GM12878 (cell line): ENCODE measurements at regions not wholly inside any gene's neighbourhood (a gene's known extent, or its start where the extent isn't known, plus 50 kb on each side); places are given as distances from the start of the nearest gene placed in this dataset.
"Not testable (repeated sequence)": the region's sequence is repeated elsewhere in the genome, so short reads cannot be mapped to it uniquely, and the experiment has no call there.

ENCODE experiments used
- ATAC-seq: fragments of 200-7000 bp; cut with Tn5 transposase; 3 replicates; pipeline ENCODE4 v1.9.1; 2020; ENCODE audit warnings: mild to moderate bottlenecking, moderate library complexity
- BruUV-seq: library from RNA; stranded (reverse); fragments of 400-500 nt; replicated peaks from 2 replicates; lab custom pipeline; 2021; lab: Mats Ljungman, UMichigan
- CTCF ChIA-PET: fragments of 300-600 bp; sonication (Branson Sonifier 250); formaldehyde crosslinking; extraction: SDS; loops from one replicate; lab custom pipeline; 2021; ENCODE audit warnings: inconsistent platforms; lab: Yijun Ruan, JAX
- POLR2A ChIA-PET: fragments of 350-600 bp; formaldehyde crosslinking; extraction: SDS; loops from one replicate; lab custom pipeline; 2021; ENCODE audit warnings: inconsistent platforms; lab: Charles Lee
- RAD21 ChIA-PET: fragments of 300-600 bp; sonication (Branson Sonifier 250); formaldehyde crosslinking; loops from one replicate; lab custom pipeline; 2023; ENCODE audit warnings: antibody characterized with exemption; ENCODE audit not compliant: unreplicated experiment; lab: Charles Lee
- SMC1A ChIA-PET: fragments of 300-600 bp; sonication (Branson Sonifier 250); formaldehyde crosslinking; loops from one replicate; lab custom pipeline; 2023; ENCODE audit not compliant: unreplicated experiment, uncharacterized antibody; lab: Charles Lee
- DNase-seq: peaks from one replicate; pipeline ENCODE4 v3.0.0-alpha.2; 2011; ENCODE audit warnings: low read depth, low spot score
- FAIRE-seq: peaks from 3 replicates; lab custom pipeline; 2011; peaks lifted over from hg19 to GRCh38; lab: Jason Lieb, UNC
- H2AFZ ChIP-seq: 2 replicates; pipeline ENCODE4 v1.6.0; 2011; ENCODE audit warnings: low read depth, low read length, control low read depth; ENCODE audit not compliant: control insufficient read depth
- H3K27ac ChIP-seq: 2 replicates; pipeline ENCODE4 v1.5.1; 2011; ENCODE audit warnings: control low read depth; ENCODE audit not compliant: control insufficient read depth, insufficient read depth
- H3K27me3 ChIP-seq, 2 experiments: replicated peaks in 1 of 2; 2 replicates each; pipeline versions ENCODE4 v1.6.0 to v1.6.1; 2011; ENCODE audit warnings: low read length in 1 of 2; ENCODE audit not compliant: control insufficient read depth in 2 of 2, insufficient read depth in 2 of 2
- H3K36me3 ChIP-seq, 2 experiments: 2 replicates each; pipeline ENCODE4 v1.5.1; 2011; ENCODE audit warnings: low read length in 1 of 2; ENCODE audit not compliant: control insufficient read depth in 2 of 2, insufficient read depth in 2 of 2
- H3K4me1 ChIP-seq: 2 replicates; pipeline ENCODE4 v1.6.1; 2011; ENCODE audit warnings: mild to moderate bottlenecking, low read length, moderate library complexity, mixed read lengths; ENCODE audit not compliant: control insufficient read depth, insufficient read depth
- H3K4me2 ChIP-seq: 2 replicates; pipeline ENCODE4 v1.6.0; 2011; ENCODE audit warnings: control low read depth; ENCODE audit not compliant: control insufficient read depth, insufficient read depth
- H3K4me3 ChIP-seq: fragments of 200-600 bp; sonication (generic); 2 replicates; pipeline ENCODE4 v1.5.1; 2016
- H3K79me2 ChIP-seq: 2 replicates; pipeline ENCODE4 v1.6.0; 2011; ENCODE audit warnings: low read length; ENCODE audit not compliant: control insufficient read depth, insufficient read depth
- H3K9ac ChIP-seq: 2 replicates; pipeline ENCODE4 v1.8.0; 2011; ENCODE audit warnings: low read length, control low read depth, mixed read lengths; ENCODE audit not compliant: control insufficient read depth, insufficient read depth
- H3K9me3 ChIP-seq: replicated peaks from 3 replicates; pipeline ENCODE4 v1.5.1; 2011; ENCODE audit warnings: mild to moderate bottlenecking, low read length; ENCODE audit not compliant: control insufficient read depth, insufficient read depth
- H4K20me1 ChIP-seq: 2 replicates; pipeline ENCODE4 v1.6.0; 2011; ENCODE audit not compliant: control insufficient read depth, insufficient read depth
- IRF4 ChIP-seq: IDR thresholded peaks from 2 replicates; pipeline ENCODE4 v1.6.1; 2011; ENCODE audit warnings: low read depth, low read length
- PKNOX1 ChIP-seq: fragments of 450-650 bp; IDR thresholded peaks from 2 replicates; pipeline ENCODE4 v1.6.1; 2016; ENCODE audit warnings: mild to moderate bottlenecking
- RCOR1 ChIP-seq: conservative IDR thresholded peaks from 2 replicates; pipeline ENCODE4 v1.6.1; 2012; ENCODE audit warnings: low read depth, low read length, improper control_type of control experiment
- TCF7 ChIP-seq: IDR thresholded peaks from 2 replicates; pipeline ENCODE4 v1.6.1; 2014; ENCODE audit warnings: antibody characterized with exemption, borderline replicate concordance
- WGBS: methylation state at CpG from one replicate; pipeline ENCODE4 v1.1.6; 2016; ENCODE audit warnings: low lambda C conversion rate; ENCODE audit not compliant: insufficient replicate concordance, insufficient coverage; ENCODE audit errors: missing lambda C conversion rate; 5-methylcytosine and 5-hydroxymethylcytosine counted together
- in situ Hi-C: fragments of 300-500 bp; cut with MboI; formaldehyde crosslinking; loops from 9 replicates; pipeline ENCODE4 v1.14.3; 2018; ENCODE audit warnings: mixed read lengths
- intact Hi-C: fragments of 100-400 bp; cut with micrococcal nuclease; formaldehyde crosslinking; loops from one replicate; pipeline ENCODE4 v1.14.2; 2022; ENCODE audit not compliant: unreplicated experiment

GRCh38 chr5:40436535-40437237 is 243.0 kb upstream of the PTGER4 start:
- intact Hi-C loops = loop anchor here (1.0 kb wide), 1 partner anchor 49 kb away; no protein-coding TSS in a partner anchor
- Histone ChIP-seq H3K4me3 (no peak overlapping the region), H3K36me3 (no peaks in the 10 kb centered on the region), H2AFZ (no peak overlapping the region; the same call in 1 of the 2 replicates)
- 12% methylated on average over 9 of the region's 9 CpGs for WGBS
- DNase-seq = no peak
- no peak for TF ChIP-seq RCOR1
- 0 out of 2 replicates have a peak, but pooled peaks have one; percentile 20 for TF ChIP-seq PKNOX1
- TF ChIP-seq IRF4 = no peak
- TF ChIP-seq TCF7 = no peak
- TF ChIP-seq, all 136 proteins: peak for 1
- BruUV-seq = no TSS peak
- Histone ChIP-seq H3K9me3 (no peaks in the 10 kb centered on the region), H3K9ac (no peak overlapping the region), H3K4me2 (0 out of 2 replicates have a peak overlapping the region, but pooled peaks have one; percentile 28), H3K4me1 (peaks cover 5% of the 10 kb centered on the region; the same call in 1 of the 2 replicates), H3K27ac (no peak overlapping the region), H4K20me1 (no peaks in the 10 kb centered on the region), H3K27me3 (no peaks in the 10 kb centered on the region), H3K79me2 (no peaks in the 10 kb centered on the region)
- RAD21 ChIA-PET = interaction anchor here (0.6 to 1.8 kb wide), 11 partner anchors 9 to 252 kb away, joined by 3 to 7 read pairs (median 3); no protein-coding TSS in a partner anchor
- SMC1A ChIA-PET = interaction anchor here (1.0 to 3.9 kb wide), 12 partner anchors 9 to 245 kb away, joined by 3 to 32 read pairs (median 5); no protein-coding TSS in a partner anchor
- POLR2A ChIA-PET = interaction anchor here (1.5 kb wide), 1 partner anchor 55 kb away, joined by 5 read pairs; no protein-coding TSS in a partner anchor
- in situ Hi-C loops = no loop called here
- CTCF ChIA-PET = interaction anchor here (0.8 to 2.4 kb wide), 5 partner anchors 20 to 52 kb away, joined by 3 to 8 read pairs (median 4); no protein-coding TSS in a partner anchor
- FAIRE-seq (no peak), ATAC-seq (peak; percentile 67)

- H3K79me2 ChIP-seq, H3K4me2 ChIP-seq, H3K4me3 ChIP-seq, FAIRE-seq, BruUV-seq, ATAC-seq, H3K9ac ChIP-seq, H3K9me3 ChIP-seq, intact Hi-C loops, POLR2A ChIA-PET, H3K4me1 ChIP-seq, DNase-seq, in situ Hi-C loops, H3K36me3 ChIP-seq, H3K27me3 ChIP-seq, H2AFZ ChIP-seq, H3K27ac ChIP-seq, H4K20me1 ChIP-seq: not testable (repeated sequence)
- 86% methylated on average over 4 of the region's 4 CpGs for WGBS
- CTCF ChIA-PET = interaction anchor here (0.7 to 2.4 kb wide), 2 partner anchors 24 to 41 kb away, joined by 3 to 8 read pairs; no protein-coding TSS in a partner anchor
- RAD21 ChIA-PET = interaction anchor here (1.7 kb wide), 1 partner anchor 8 kb away, joined by 3 read pairs; no protein-coding TSS in a partner anchor
- SMC1A ChIA-PET = interaction anchor here (1.0 to 3.9 kb wide), 4 partner anchors 15 to 246 kb away, joined by 3 to 32 read pairs (median 10); no protein-coding TSS in a partner anchor
Measured at GRCh38 chr5:40435706-40436105, 244.0 kb upstream of the PTGER4 start.
